Suprapubic skin (tissue), 3 donors: ENCODE measurements at regions not wholly inside any gene's neighbourhood (a gene's known extent, or its start where the extent isn't known, plus 50 kb on each side); places are given as distances from the start of the nearest gene placed in this dataset.

ENCODE experiments used
- EP300 ChIP-seq: sonication (generic); formaldehyde crosslinking; IDR thresholded peaks from one replicate; pipeline ENCODE4 v1.6.1; 2017; ENCODE audit warnings: antibody characterized with exemption
- POLR2A ChIP-seq, 2 donors: fragments of 450-650 bp; IDR thresholded peaks; one replicate each; pipeline ENCODE4 v1.6.1; 2017; ENCODE audit warnings: antibody characterized with exemption in 2 of 2, mild to moderate bottlenecking in 2 of 2, moderate library complexity in 2 of 2
- TF ChIP-seq, protein P1 (sequence below), 2 donors: fragments of 200-600 bp in 1 of 2; fragments of 450-650 bp in 1 of 2; sonication (generic) in 1 of 2; IDR thresholded peaks; one replicate each; pipeline ENCODE4 v1.5.1; 2016 to 2019; ENCODE audit warnings: antibody characterized with exemption in 2 of 2, mild to moderate bottlenecking in 1 of 2, moderate library complexity in 1 of 2

DNA sequence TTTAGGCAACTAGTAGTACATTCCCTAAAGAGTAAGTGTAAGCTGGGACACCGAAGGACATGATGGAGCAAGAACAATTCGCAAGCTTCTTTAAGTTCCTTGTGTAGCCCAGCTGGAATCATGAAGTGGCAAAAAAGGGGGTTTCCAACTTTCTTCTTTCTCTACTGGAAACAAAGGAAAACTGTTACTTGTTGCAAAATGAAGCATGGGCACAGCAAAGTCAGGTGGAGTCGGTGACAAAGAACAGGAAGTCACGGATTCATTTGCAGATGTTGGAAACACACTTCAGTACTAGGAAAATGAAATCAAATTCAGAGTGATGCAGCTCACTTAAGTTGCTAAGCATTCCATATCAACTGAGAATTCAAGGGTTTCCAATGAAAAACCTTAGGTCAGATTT, 706.9 kb upstream of the STXBP6 start:
- TF ChIP-seq, protein P1, sequence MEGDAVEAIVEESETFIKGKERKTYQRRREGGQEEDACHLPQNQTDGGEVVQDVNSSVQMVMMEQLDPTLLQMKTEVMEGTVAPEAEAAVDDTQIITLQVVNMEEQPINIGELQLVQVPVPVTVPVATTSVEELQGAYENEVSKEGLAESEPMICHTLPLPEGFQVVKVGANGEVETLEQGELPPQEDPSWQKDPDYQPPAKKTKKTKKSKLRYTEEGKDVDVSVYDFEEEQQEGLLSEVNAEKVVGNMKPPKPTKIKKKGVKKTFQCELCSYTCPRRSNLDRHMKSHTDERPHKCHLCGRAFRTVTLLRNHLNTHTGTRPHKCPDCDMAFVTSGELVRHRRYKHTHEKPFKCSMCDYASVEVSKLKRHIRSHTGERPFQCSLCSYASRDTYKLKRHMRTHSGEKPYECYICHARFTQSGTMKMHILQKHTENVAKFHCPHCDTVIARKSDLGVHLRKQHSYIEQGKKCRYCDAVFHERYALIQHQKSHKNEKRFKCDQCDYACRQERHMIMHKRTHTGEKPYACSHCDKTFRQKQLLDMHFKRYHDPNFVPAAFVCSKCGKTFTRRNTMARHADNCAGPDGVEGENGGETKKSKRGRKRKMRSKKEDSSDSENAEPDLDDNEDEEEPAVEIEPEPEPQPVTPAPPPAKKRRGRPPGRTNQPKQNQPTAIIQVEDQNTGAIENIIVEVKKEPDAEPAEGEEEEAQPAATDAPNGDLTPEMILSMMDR (IDR thresholded peaks at IDR 0.05), result no peak
- TF ChIP-seq POLR2A (IDR thresholded peaks at IDR 0.05), result no peak
- no peak for TF ChIP-seq EP300
